Caco-2 (cell line): ENCODE measurements at regions not wholly inside any gene's neighbourhood (a gene's known extent, or its start where the extent isn't known, plus 50 kb on each side); places are given as distances from the start of the nearest gene placed in this dataset.
A peak's percentile ranks its signal among the peaks of the same experiment; 100 is the strongest.

Experiments used
- BruUV-seq: library from RNA; stranded (reverse); fragments of 400-500 nt; replicated peaks from 2 replicates; lab custom pipeline; 2021; lab: Mats Ljungman, UMichigan
- CTCF ChIA-PET: fragments of 300-600 bp; sonication (Branson Sonifier 250); formaldehyde crosslinking; loops from one replicate; lab custom pipeline; 2022; ENCODE audit warnings: antibody characterized with exemption; lab: Charles Lee
- POLR2A ChIA-PET: fragments of 300-600 bp; sonication (Branson Sonifier 250); formaldehyde crosslinking; loops from one replicate; lab custom pipeline; 2022; ENCODE audit warnings: antibody characterized with exemption; lab: Charles Lee
- DNase-seq, 2 experiments: peaks; one replicate each; pipeline versions ENCODE4 v3.0.0 to v3.0.0-alpha.2; 2020 to 2022
- H3K27me3 ChIP-seq: replicated peaks from 2 replicates; pipeline ENCODE4 v1.6.0; 2011; ENCODE audit warnings: low read length; ENCODE audit not compliant: control insufficient read depth, insufficient read depth
- H3K36me3 ChIP-seq: 2 replicates; pipeline ENCODE4 v1.5.1; 2011; ENCODE audit warnings: low read length; ENCODE audit not compliant: control insufficient read depth, insufficient read depth
- H3K4me1 ChIP-seq: fragments of 250-450 bp; sonication (Bioruptor Pico); 2 replicates; pipeline ENCODE4 v1.5.1; 2020; ENCODE audit warnings: mild to moderate bottlenecking
- H3K4me3 ChIP-seq: 2 replicates; pipeline ENCODE4 v1.5.1; 2011; ENCODE audit warnings: low read depth, mild to moderate bottlenecking, control low read depth, low read length
- H3K9me3 ChIP-seq: fragments of 250-450 bp; sonication (Bioruptor Pico); 2 replicates; pipeline ENCODE4 v1.5.1; 2020; ENCODE audit warnings: mild to moderate bottlenecking, moderate library complexity
- H3K27ac Mint-ChIP-seq: one replicate; pipeline ENCODE4 v1.8.0; 2022; ENCODE audit warnings: mixed read lengths; ENCODE audit not compliant: unreplicated experiment
- H3K27me3 Mint-ChIP-seq: one replicate; pipeline ENCODE4 v1.8.0; 2022; ENCODE audit warnings: mixed read lengths; ENCODE audit not compliant: insufficient read depth, unreplicated experiment
- H3K36me3 Mint-ChIP-seq: one replicate; pipeline ENCODE4 v1.8.0; 2022; ENCODE audit warnings: mild to moderate bottlenecking, mixed read lengths; ENCODE audit not compliant: insufficient read depth, unreplicated experiment
- H3K4me1 Mint-ChIP-seq: one replicate; pipeline ENCODE4 v1.8.0; 2022; ENCODE audit warnings: low read depth, mixed read lengths; ENCODE audit not compliant: unreplicated experiment
- H3K4me3 Mint-ChIP-seq: one replicate; pipeline ENCODE4 v1.8.0; 2022; ENCODE audit warnings: mild to moderate bottlenecking, moderate library complexity, mixed read lengths; ENCODE audit not compliant: unreplicated experiment
- H3K9me3 Mint-ChIP-seq: one replicate; pipeline ENCODE4 v1.8.0; 2022; ENCODE audit warnings: mixed read lengths; ENCODE audit not compliant: unreplicated experiment
- intact Hi-C: fragments of 100-400 bp; cut with micrococcal nuclease; formaldehyde crosslinking; loops from one replicate; pipeline ENCODE4 v1.10.0; 2022; ENCODE audit not compliant: unreplicated experiment
- TF ChIP-seq, protein P1 (sequence below), 2 experiments: fragments of 200-600 bp in 1 of 2; IDR thresholded peaks; 1 replicate in 1 of 2; 2 replicates in 1 of 2; pipeline versions ENCODE4 v1.5.1 to v1.8.0; 2011 to 2022; ENCODE audit warnings: antibody characterized with exemption in 1 of 2, control low read depth in 1 of 2, inconsistent platforms in 1 of 2, low read depth in 1 of 2, low read length in 1 of 2, mild to moderate bottlenecking in 1 of 2, moderate library complexity in 1 of 2; ENCODE audit not compliant: insufficient read depth in 1 of 2, severe bottlenecking in 1 of 2, unreplicated experiment in 1 of 2

DNA sequence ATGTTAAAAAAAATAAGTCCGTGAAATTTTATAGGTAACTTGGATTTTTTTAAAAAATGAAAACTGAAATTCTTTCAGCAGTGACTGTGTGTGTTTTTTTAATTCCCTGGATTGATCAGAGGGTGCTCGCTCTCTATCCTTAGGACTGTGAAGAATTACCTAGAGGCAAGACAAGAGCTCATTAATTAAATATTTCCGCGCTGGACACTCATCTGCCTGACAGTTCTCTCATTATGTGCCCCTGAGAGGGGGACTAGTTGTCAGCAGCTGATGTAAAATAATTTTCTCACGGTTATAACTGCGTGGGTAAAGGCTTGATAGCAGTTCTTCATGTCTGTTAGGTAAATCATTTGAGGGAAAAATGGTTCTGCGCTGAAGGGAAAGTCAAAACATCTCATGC is 101.3 kb downstream of the PTCSC3 start:
- TF ChIP-seq, protein P1, sequence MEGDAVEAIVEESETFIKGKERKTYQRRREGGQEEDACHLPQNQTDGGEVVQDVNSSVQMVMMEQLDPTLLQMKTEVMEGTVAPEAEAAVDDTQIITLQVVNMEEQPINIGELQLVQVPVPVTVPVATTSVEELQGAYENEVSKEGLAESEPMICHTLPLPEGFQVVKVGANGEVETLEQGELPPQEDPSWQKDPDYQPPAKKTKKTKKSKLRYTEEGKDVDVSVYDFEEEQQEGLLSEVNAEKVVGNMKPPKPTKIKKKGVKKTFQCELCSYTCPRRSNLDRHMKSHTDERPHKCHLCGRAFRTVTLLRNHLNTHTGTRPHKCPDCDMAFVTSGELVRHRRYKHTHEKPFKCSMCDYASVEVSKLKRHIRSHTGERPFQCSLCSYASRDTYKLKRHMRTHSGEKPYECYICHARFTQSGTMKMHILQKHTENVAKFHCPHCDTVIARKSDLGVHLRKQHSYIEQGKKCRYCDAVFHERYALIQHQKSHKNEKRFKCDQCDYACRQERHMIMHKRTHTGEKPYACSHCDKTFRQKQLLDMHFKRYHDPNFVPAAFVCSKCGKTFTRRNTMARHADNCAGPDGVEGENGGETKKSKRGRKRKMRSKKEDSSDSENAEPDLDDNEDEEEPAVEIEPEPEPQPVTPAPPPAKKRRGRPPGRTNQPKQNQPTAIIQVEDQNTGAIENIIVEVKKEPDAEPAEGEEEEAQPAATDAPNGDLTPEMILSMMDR (IDR thresholded peaks at IDR 0.05; ENCODE audit: insufficient read depth in 1 of 2, low read depth in 1 of 2, low read length in 1 of 2, severe bottlenecking in 1 of 2, unreplicated experiment in 1 of 2): no peak

DNA sequence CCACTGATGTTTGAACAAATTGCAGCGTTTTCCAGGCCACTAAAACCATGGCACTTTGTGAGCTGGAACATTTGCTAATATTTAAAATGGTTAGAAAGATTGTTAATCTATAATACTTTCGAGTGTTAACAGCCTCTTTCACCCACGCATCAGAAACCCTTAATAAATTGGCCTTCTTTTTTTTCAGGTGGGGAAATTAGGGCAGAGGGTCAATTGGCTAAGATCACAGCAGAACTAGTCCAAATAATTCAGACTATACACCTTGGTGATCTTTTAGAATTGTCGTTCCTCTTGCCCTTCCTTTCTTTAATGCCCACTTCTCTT is 105.8 kb downstream of the PTCSC3 start:
- DNase-seq: no peak
- Mint-ChIP-seq H3K36me3 (no peaks in the 10 kb centered on the region), H3K4me1 (no peaks in the 10 kb centered on the region), H3K27me3 (peaks cover 4% of the 10 kb centered on the region), H3K27ac (no peak overlapping the region), H3K9me3 (no peaks in the 10 kb centered on the region), H3K4me3 (no peak overlapping the region)
- ChIA-PET CTCF (interaction anchor here (0.6 to 3.7 kb wide), 16 partner anchors 15 to 534 kb away, joined by 3 to 44 read pairs (median 7); partner anchors contain the start of gene BRMS1L), POLR2A (no interaction called here)
- intact Hi-C loops: loop anchor here (1.0 to 2.0 kb wide), 5 partner anchors 34 to 535 kb away; partner anchors contain the start of gene MBIP
- Histone ChIP-seq H3K36me3 (no peaks in the 10 kb centered on the region), H3K4me1 (no peaks in the 10 kb centered on the region), H3K27me3 (peaks cover 2% of the 10 kb centered on the region; the same call in 1 of the 2 replicates), H3K9me3 (no peaks in the 10 kb centered on the region), H3K4me3 (no peak overlapping the region)
- TF ChIP-seq, protein P1 (IDR thresholded peaks at IDR 0.05; ENCODE audit: insufficient read depth in 1 of 2, low read depth in 1 of 2, low read length in 1 of 2, severe bottlenecking in 1 of 2, unreplicated experiment in 1 of 2): no peak
- BruUV-seq: no TSS peak

More for the DNA sequence above, 101.3 kb downstream of the PTCSC3 start:
- ChIA-PET CTCF (no interaction called here), POLR2A (interaction anchor here (0.7 kb wide), 1 partner anchor 1624 kb away, joined by 3 read pairs; no protein-coding TSS in a partner anchor)
- Histone ChIP-seq H3K4me1 (no peaks in the 10 kb centered on the region), H3K27me3 (no peaks in the 10 kb centered on the region), H3K4me3 (no peak overlapping the region), H3K36me3 (no peaks in the 10 kb centered on the region), H3K9me3 (0 out of 2 replicates have a peak, but pooled peaks cover 7% of the 10 kb centered on the region)
- Mint-ChIP-seq H3K27ac (no peak overlapping the region), H3K9me3 (peaks cover 9% of the 10 kb centered on the region), H3K27me3 (peaks cover 11% of the 10 kb centered on the region), H3K36me3 (no peaks in the 10 kb centered on the region), H3K4me3 (no peak overlapping the region), H3K4me1 (no peaks in the 10 kb centered on the region)
- intact Hi-C loops: no loop called here
- no TSS peak for BruUV-seq
- DNase-seq: no peak

DNA sequence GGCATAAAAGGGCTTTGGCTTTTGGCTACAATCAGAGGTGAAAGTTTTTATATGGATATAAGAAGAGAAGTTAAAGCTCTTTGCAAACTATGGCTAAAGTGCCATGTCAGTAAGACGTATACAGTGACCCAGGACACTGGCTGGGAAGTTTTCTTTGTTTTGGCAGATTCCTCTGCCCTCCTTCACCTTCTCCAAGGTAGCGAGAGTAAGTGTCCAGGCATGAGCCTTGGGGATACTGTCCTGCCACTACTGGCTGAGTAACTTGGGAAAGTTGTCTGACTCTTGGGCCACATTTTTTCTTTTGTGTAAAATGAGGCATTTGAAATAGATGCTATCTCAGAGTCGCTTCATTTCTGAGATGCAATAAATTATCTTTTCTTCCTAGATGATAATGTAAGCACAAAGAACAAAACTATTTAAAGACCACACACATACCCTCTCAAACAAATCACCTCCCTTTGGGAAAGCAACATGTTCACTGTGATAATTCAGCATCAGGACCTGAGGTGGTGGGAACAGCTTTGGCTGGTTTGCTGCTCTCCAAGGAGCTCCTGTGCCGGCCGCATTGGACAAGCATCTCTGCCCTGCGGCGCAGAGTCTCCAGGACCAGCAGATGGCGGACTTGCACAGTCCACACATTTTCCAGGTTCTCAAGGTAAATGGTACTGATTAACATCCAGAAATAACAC is 106.3 kb downstream of the PTCSC3 start:
- Mint-ChIP-seq H3K27ac (no peak overlapping the region), H3K4me3 (no peak overlapping the region), H3K9me3 (no peaks in the 10 kb centered on the region), H3K27me3 (peaks cover 4% of the 10 kb centered on the region), H3K36me3 (no peaks in the 10 kb centered on the region), H3K4me1 (no peaks in the 10 kb centered on the region)
- Histone ChIP-seq H3K27me3 (peaks cover 2% of the 10 kb centered on the region; the same call in 1 of the 2 replicates), H3K4me1 (no peaks in the 10 kb centered on the region), H3K9me3 (no peaks in the 10 kb centered on the region), H3K36me3 (no peaks in the 10 kb centered on the region), H3K4me3 (no peak overlapping the region)
- BruUV-seq: no TSS peak
- peak; percentile 77 to 78 for DNase-seq
- ChIA-PET CTCF (interaction anchor here (0.5 to 3.7 kb wide), 27 partner anchors 9 to 535 kb away, joined by 3 to 44 read pairs (median 6); partner anchors contain the start of genes BRMS1L and MBIP), POLR2A (no interaction called here)
- intact Hi-C loops: loop anchor here (1.0 to 2.0 kb wide), 5 partner anchors 35 to 535 kb away; partner anchors contain the start of gene MBIP
- TF ChIP-seq, protein P1 (IDR thresholded peaks at IDR 0.05; ENCODE audit: insufficient read depth in 1 of 2, low read depth in 1 of 2, low read length in 1 of 2, severe bottlenecking in 1 of 2, unreplicated experiment in 1 of 2): peak; percentile 77 to 90
